ENCODE measurements at regions not wholly inside any gene's neighbourhood (a gene's known extent, or its start where the extent isn't known, plus 50 kb on each side); places are given as distances from the start of the nearest gene placed in this dataset.

- DNase-seq, result no peak
Measured at GRCh38 chr1:189500778-189501177, 976.9 kb downstream of the BRINP3 start.

GRCh38 chr1:189510827-189511226 lies 966.8 kb downstream of the BRINP3 start:
- no peak for DNase-seq

GRCh38 chr1:189513091-189513490 lies 964.6 kb downstream of the BRINP3 start:
- no peak for DNase-seq

GRCh38 chr1:189522441-189522840 lies 955.2 kb downstream of the BRINP3 start:
- DNase-seq, result no peak

GRCh38 chr1:189524501-189524900 lies 953.2 kb downstream of the BRINP3 start:
- no peak for DNase-seq

- no peak for DNase-seq
Measured at GRCh38 chr1:189530162-189530561, 947.5 kb downstream of the BRINP3 start.

- no peak for DNase-seq
Measured at GRCh38 chr1:189538271-189538670, 939.4 kb downstream of the BRINP3 start.

GRCh38 chr1:189550498-189550897 lies 927.2 kb downstream of the BRINP3 start:
- no peak for DNase-seq

- no peak for DNase-seq
Measured at GRCh38 chr1:189563784-189564183, 913.9 kb downstream of the BRINP3 start.

GRCh38 chr1:189567890-189568289 lies 909.8 kb downstream of the BRINP3 start:
- no peak for DNase-seq

GRCh38 chr1:189596197-189596596 lies 881.5 kb downstream of the BRINP3 start:
- no peak for DNase-seq

GRCh38 chr1:189597083-189597482 lies 880.6 kb downstream of the BRINP3 start:
- DNase-seq, result peak; percentile 40

GRCh38 chr1:189605226-189605625 lies 872.4 kb downstream of the BRINP3 start:
- no peak for DNase-seq

GRCh38 chr1:189606047-189606446 lies 871.6 kb downstream of the BRINP3 start:
- no peak for DNase-seq

GRCh38 chr1:189606795-189607476 lies 870.7 kb downstream of the BRINP3 start:
- no peak for DNase-seq

GRCh38 chr1:189607477-189608096 lies 870.1 kb downstream of the BRINP3 start:
- no peak for DNase-seq

- DNase-seq, result no peak
Measured at GRCh38 chr1:189609167-189609566, 868.5 kb downstream of the BRINP3 start.

- no peak for DNase-seq
Measured at GRCh38 chr1:189616893-189617292, 860.8 kb downstream of the BRINP3 start.

GRCh38 chr1:189619682-189620332 lies 857.9 kb downstream of the BRINP3 start:
- no peak for DNase-seq

- no peak for DNase-seq
Measured at GRCh38 chr1:189620471-189620870, 857.2 kb downstream of the BRINP3 start.

GRCh38 chr1:189623336-189623735 lies 854.3 kb downstream of the BRINP3 start:
- no peak for DNase-seq

- DNase-seq, result no peak
Measured at GRCh38 chr1:189627427-189627826, 850.2 kb downstream of the BRINP3 start.

- no peak for DNase-seq
Measured at GRCh38 chr1:189628857-189629256, 848.8 kb downstream of the BRINP3 start.

GRCh38 chr1:189633658-189634057 lies 844.0 kb downstream of the BRINP3 start:
- no peak for DNase-seq

Measured in NCI-H1436 (cell line).